ENCODE measurements at regions not wholly inside any gene's neighbourhood (a gene's known extent, or its start where the extent isn't known, plus 50 kb on each side); places are given as distances from the start of the nearest gene placed in this dataset.

DNA sequence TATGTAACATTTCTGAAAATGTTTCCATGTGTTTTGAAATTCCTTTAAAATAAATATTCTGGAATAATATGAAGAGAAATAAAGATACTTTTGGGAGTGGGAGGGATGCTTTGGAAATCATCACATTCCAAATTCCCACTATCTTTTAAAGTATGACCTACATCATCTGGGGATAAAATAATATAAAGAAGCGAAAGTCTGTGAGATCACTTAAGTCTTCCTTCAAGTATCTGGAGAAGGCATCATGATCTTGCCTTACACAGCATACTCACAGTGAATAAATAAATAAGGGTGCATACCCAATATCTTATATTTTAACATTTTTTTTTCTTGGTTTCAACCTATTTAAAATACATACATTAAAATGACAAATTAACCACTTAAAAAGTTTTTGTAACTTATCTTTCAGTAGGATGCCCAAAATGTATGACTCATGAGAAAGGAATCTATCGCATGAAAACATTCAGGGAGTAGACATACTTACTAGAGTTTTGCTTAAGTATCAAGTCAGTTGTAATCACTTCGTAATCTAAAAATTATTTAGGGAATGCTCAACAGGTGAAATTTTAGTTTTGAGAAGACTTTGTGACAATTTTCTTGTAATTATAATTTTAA, 248.3 kb upstream of the COL3A1 start:
- Histone ChIP-seq H3K9ac (ENCODE audit: insufficient read depth, low read depth, low read length) (no peak overlapping the region), H3K4me2 (ENCODE audit: low read depth, low read length) (no peak overlapping the region), H3K9me3 (ENCODE audit: low read length) (no peaks in the 10 kb centered on the region), H4K20me1 (ENCODE audit: insufficient read depth, low read length) (no peaks in the 10 kb centered on the region), H3K27ac (ENCODE audit: extremely low read length, insufficient read depth, low read length) (no peak overlapping the region), H3K4me1 (ENCODE audit: insufficient read depth, low read length) (no peaks in the 10 kb centered on the region), H2AFZ (ENCODE audit: low read length) (no peak overlapping the region), H3K36me3 (replicated peaks in 1 of 2; ENCODE audit: control insufficient read depth in 1 of 2, insufficient read depth in 2 of 2, low read length in 2 of 2) (no peaks in the 10 kb centered on the region), H3K27me3 (ENCODE audit: control insufficient read depth in 1 of 2, insufficient read depth in 2 of 2, low read length in 2 of 2) (no peaks in the 10 kb centered on the region), H3K79me2 (ENCODE audit: insufficient read depth, low read length) (no peaks in the 10 kb centered on the region), H3K4me3 (replicated peaks in 1 of 3; ENCODE audit: insufficient read depth in 1 of 3, low read depth in 2 of 3, low read length in 3 of 3) (no peak overlapping the region)
- in situ Hi-C loops (cut with HindIII; ENCODE audit: extremely low pct_ligation_motif_present, low pct_unique_long_range_greater_than_20kb) = no loop called here
- no TSS peak for BruUV-seq (replicated peaks)
- DNase-seq (ENCODE audit: low spot score) (no peak), FAIRE-seq (no peak), ATAC-seq (no peak)
- WGBS (ENCODE audit: low lambda C conversion rate) = 5% methylated on average over 3 of the region's 3 CpGs
- ChIA-PET CTCF (ENCODE audit: low intra/inter-chr PET ratio, low total read pairs) (no interaction called here), POLR2A (no interaction called here)
- intact Hi-C loops (cut with micrococcal nuclease; ENCODE audit: unreplicated experiment) = no loop called here
- TF ChIP-seq, protein P1, sequence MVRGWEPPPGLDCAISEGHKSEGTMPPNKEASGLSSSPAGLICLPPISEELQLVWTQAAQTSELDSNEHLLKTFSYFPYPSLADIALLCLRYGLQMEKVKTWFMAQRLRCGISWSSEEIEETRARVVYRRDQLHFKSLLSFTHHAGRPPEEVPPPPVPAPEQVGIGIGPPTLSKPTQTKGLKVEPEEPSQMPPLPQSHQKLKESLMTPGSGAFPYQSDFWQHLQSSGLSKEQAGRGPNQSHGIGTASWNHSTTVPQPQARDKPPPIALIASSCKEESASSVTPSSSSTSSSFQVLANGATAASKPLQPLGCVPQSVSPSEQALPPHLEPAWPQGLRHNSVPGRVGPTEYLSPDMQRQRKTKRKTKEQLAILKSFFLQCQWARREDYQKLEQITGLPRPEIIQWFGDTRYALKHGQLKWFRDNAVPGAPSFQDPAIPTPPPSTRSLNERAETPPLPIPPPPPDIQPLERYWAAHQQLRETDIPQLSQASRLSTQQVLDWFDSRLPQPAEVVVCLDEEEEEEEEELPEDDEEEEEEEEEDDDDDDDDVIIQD (CRISPR knock-in tag; IDR thresholded peaks at IDR 0.05; ENCODE audit: low read depth) = no peak
- TF ChIP-seq PHF21A (CRISPR knock-in tag; IDR thresholded peaks at IDR 0.05) (no peak), GABPA (IDR thresholded peaks at IDR 0.05; ENCODE audit: low read depth, low read length) (no peak), GABPA (CRISPR knock-in tag; IDR thresholded peaks at IDR 0.05; ENCODE audit: low read depth) (no peak), NBN (conservative IDR thresholded peaks at IDR 0.05) (no peak), FIP1L1 (IDR thresholded peaks at IDR 0.05; ENCODE audit: borderline replicate concordance, insufficient read depth, low read depth, low read length) (no peak), ZNF143 (CRISPR knock-in tag; IDR thresholded peaks at IDR 0.05) (no peak)
- TF ChIP-seq, protein P2, sequence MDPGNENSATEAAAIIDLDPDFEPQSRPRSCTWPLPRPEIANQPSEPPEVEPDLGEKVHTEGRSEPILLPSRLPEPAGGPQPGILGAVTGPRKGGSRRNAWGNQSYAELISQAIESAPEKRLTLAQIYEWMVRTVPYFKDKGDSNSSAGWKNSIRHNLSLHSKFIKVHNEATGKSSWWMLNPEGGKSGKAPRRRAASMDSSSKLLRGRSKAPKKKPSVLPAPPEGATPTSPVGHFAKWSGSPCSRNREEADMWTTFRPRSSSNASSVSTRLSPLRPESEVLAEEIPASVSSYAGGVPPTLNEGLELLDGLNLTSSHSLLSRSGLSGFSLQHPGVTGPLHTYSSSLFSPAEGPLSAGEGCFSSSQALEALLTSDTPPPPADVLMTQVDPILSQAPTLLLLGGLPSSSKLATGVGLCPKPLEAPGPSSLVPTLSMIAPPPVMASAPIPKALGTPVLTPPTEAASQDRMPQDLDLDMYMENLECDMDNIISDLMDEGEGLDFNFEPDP (CRISPR knock-in tag; conservative IDR thresholded peaks at IDR 0.05) = no peak
